ENCODE measurements at regions not wholly inside any gene's neighbourhood (a gene's known extent, or its start where the extent isn't known, plus 50 kb on each side); places are given as distances from the start of the nearest gene placed in this dataset.

DNA sequence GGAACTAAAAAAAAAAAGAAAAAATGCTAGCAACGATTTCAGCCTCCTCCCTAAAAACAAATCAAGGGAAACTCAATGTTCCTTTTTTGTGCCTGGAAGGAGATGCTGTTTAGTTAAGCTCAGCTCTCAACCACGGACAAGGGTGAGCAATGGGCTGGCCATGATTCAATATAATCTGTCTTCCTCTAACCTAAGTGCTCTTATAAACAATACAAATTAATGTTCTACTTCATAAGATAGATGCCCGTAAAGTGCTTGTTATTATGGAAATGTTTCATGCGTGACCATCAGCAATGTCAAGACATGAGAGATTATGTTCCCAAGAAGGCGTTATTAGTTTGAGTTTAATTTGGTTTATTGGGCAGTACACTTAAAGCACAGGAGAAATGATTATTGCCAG lies 320.3 kb downstream of the SFMBT2 start:
- no peak for DNase-seq (ENCODE audit: low read depth)
- TF ChIP-seq, protein P1, sequence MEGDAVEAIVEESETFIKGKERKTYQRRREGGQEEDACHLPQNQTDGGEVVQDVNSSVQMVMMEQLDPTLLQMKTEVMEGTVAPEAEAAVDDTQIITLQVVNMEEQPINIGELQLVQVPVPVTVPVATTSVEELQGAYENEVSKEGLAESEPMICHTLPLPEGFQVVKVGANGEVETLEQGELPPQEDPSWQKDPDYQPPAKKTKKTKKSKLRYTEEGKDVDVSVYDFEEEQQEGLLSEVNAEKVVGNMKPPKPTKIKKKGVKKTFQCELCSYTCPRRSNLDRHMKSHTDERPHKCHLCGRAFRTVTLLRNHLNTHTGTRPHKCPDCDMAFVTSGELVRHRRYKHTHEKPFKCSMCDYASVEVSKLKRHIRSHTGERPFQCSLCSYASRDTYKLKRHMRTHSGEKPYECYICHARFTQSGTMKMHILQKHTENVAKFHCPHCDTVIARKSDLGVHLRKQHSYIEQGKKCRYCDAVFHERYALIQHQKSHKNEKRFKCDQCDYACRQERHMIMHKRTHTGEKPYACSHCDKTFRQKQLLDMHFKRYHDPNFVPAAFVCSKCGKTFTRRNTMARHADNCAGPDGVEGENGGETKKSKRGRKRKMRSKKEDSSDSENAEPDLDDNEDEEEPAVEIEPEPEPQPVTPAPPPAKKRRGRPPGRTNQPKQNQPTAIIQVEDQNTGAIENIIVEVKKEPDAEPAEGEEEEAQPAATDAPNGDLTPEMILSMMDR (IDR thresholded peaks at IDR 0.05; ENCODE audit: low read depth, low read length): no peak
- TF ChIP-seq, protein P2, sequence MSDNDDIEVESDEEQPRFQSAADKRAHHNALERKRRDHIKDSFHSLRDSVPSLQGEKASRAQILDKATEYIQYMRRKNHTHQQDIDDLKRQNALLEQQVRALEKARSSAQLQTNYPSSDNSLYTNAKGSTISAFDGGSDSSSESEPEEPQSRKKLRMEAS (IDR thresholded peaks at IDR 0.05; ENCODE audit: low read depth, low read length): no peak
- no peak for TF ChIP-seq POLR2A (IDR thresholded peaks at IDR 0.05; ENCODE audit: extremely low read depth, insufficient read length)
- no peak for TF ChIP-seq MYC (IDR thresholded peaks at IDR 0.05; ENCODE audit: low read depth, low read length)
- H3K4me3 ChIP-seq (ENCODE audit: low read depth, low read length): no peak overlapping the region

DNA sequence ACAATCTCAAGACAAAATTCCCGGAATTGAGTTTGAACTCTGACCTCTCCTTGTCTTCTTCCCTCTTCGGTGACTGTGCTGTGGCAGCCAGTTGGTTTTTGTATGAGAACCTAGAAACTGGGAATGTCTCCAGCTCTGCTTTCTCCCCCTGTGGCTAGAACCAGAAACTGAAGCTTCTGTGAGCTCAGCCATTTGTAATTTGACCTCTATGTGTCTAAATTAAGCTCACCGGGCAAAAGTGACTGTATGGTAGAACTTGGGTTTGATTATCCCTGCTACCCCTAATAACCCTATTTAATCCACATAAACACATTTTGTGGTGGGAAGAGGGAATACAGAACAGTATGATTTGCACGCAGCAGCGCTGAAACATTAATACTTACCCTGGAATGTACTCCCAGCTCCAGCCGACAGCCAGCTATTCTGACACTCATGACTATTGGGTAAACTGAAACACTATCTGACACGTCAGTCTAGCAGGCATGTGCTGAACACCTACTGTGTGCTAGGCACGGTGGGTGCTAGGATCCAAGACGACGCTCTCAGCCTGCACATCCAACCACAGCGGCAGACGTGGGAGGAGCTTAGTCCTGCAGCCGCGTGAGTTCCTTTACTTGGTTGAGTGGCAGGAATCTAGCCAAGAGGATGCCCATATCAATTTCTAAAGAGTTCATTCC lies 324.8 kb downstream of the SFMBT2 start:
- H3K4me3 ChIP-seq (ENCODE audit: low read depth, low read length): no peak overlapping the region
- TF ChIP-seq MYC (IDR thresholded peaks at IDR 0.05; ENCODE audit: low read depth, low read length) (no peak), POLR2A (IDR thresholded peaks at IDR 0.05; ENCODE audit: extremely low read depth, insufficient read length) (no peak)
- TF ChIP-seq, protein P2 (IDR thresholded peaks at IDR 0.05; ENCODE audit: low read depth, low read length): no peak
- TF ChIP-seq, protein P1 (IDR thresholded peaks at IDR 0.05; ENCODE audit: low read depth, low read length): no peak
- DNase-seq (ENCODE audit: low read depth): peak; percentile 53

- TF ChIP-seq, protein P1 (IDR thresholded peaks at IDR 0.05; ENCODE audit: low read depth, low read length): no peak
- 0 out of 2 replicates have a peak, but pooled peaks have one; percentile 11 for TF ChIP-seq MYC (IDR thresholded peaks at IDR 0.05; ENCODE audit: low read depth, low read length)
- H3K4me3 ChIP-seq (ENCODE audit: low read depth, low read length): peak overlapping the region; percentile 32
- peak; percentile 80 for DNase-seq (ENCODE audit: low read depth)
Measured at GRCh38 chr10:7085147-7085912, 325.5 kb downstream of the SFMBT2 start.

DNA sequence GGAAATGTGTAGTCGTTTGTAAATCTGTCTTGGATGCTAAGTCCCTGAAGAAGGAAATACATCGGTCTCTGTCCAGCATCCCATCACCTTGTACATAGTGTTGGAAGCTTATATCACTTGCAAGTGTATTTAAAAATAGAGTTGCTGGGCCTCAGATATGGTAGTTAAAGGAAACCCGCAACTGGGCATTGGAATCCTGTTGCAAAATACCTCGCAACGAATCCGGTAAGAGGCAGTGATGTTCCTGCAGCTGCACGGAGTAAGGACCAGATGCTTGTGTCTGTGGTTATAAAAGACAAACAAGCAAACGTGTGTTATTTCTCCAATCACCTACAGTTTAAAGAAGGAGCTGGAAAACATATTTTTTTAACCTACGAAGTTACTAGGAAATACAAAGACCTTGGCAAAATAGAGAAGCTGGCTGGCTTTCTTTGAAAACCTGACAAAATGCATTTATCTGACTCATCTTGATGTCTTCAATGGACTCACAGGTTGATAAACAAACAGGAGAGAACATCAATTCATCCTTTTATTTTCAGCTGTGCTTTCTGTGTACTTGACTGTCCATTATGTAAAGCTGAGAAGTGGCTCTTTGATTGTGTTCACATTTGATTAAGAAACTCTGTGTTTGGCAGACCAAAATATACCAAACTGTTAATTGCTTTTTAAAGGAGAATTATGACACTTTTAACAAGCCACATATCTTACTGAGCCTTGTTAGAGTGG lies 326.4 kb downstream of the SFMBT2 start:
- TF ChIP-seq, protein P1 (IDR thresholded peaks at IDR 0.05; ENCODE audit: low read depth, low read length): no peak
- DNase-seq (ENCODE audit: low read depth): peak; percentile 94
- H3K4me3 ChIP-seq (ENCODE audit: low read depth, low read length): peak overlapping the region; percentile 32

DNA sequence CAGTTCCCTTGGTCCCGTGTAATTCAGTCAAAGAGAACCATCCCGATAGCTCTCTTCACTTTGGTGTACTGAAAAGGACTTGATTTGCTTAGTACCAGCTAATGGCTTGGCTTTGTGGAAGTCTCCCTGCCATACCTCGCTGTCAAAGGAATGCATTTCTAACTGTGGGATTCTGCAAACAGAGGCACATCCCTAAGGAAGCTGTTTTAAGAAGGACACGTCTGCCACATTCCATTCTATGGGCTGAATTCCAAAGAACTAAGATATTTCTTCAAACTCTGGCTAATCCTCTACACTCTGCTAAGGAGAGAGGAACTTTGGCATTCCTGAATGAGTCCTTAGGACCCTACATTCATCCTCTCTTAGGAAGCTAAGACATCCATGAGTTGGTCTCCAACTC lies 327.9 kb downstream of the SFMBT2 start:
- H3K4me3 ChIP-seq (ENCODE audit: low read depth, low read length): no peak overlapping the region
- TF ChIP-seq, protein P1 (IDR thresholded peaks at IDR 0.05; ENCODE audit: low read depth, low read length): no peak
- no peak for TF ChIP-seq POLR2A (IDR thresholded peaks at IDR 0.05; ENCODE audit: extremely low read depth, insufficient read length)
- TF ChIP-seq MYC (IDR thresholded peaks at IDR 0.05; ENCODE audit: low read depth, low read length): no peak
- TF ChIP-seq, protein P2 (IDR thresholded peaks at IDR 0.05; ENCODE audit: low read depth, low read length): no peak
- DNase-seq (ENCODE audit: low read depth): no peak

Data from NB4 (cell line).